IMR-90 (cell line): ENCODE measurements at regions not wholly inside any gene's neighbourhood (a gene's known extent, or its start where the extent isn't known, plus 50 kb on each side); places are given as distances from the start of the nearest gene placed in this dataset.

Source experiments
- ATAC-seq: fragments of 200-7000 bp; cut with Tn5 transposase; 2 replicates; pipeline ENCODE4 v1.9.1; 2020; ENCODE audit warnings: low read depth, mild to moderate bottlenecking, moderate library complexity
- BruUV-seq: library from RNA; stranded (reverse); fragments of 400-500 nt; replicated peaks from 2 replicates; lab custom pipeline; 2021; lab: Mats Ljungman, UMichigan
- CTCF ChIA-PET: fragments of 300-600 bp; formaldehyde crosslinking; extraction: SDS; loops from one replicate; lab custom pipeline; 2021; ENCODE audit warnings: antibody characterized with exemption; lab: Yijun Ruan, JAX
- POLR2A ChIA-PET: fragments of 300-600 bp; sonication (Branson Sonifier 250); formaldehyde crosslinking; loops from one replicate; lab custom pipeline; 2022; ENCODE audit warnings: antibody characterized with exemption; ENCODE audit not compliant: unreplicated experiment; lab: Charles Lee
- DNase-seq: peaks from one replicate; pipeline ENCODE4 v3.0.0; 2013
- H2AFZ ChIP-seq: replicated peaks from 2 replicates; pipeline ENCODE3; 2013; ENCODE audit warnings: low read length, mild to moderate bottlenecking; ENCODE audit not compliant: poor library complexity
- H2AK5ac ChIP-seq: 2 replicates; pipeline ENCODE4 v1.6.1; 2013; ENCODE audit warnings: low read depth, low read length, inconsistent platforms
- H2AK9ac ChIP-seq: replicated peaks from 2 replicates; pipeline ENCODE3; 2013; ENCODE audit warnings: mild to moderate bottlenecking, low read depth, low read length, moderate library complexity; ENCODE audit not compliant: poor library complexity
- H2BK120ac ChIP-seq: 2 replicates; pipeline ENCODE4 v1.6.1; 2013; ENCODE audit warnings: low read depth, low read length, inconsistent platforms
- H2BK15ac ChIP-seq: 3 replicates; pipeline ENCODE4 v1.6.1; 2013; ENCODE audit warnings: low read depth, low read length, inconsistent platforms
- H2BK20ac ChIP-seq: 2 replicates; pipeline ENCODE4 v1.6.1; 2013; ENCODE audit warnings: low read depth, mild to moderate bottlenecking, inconsistent platforms, low read length, moderate library complexity
- H2BK5ac ChIP-seq: 2 replicates; pipeline ENCODE4 v1.6.1; 2013; ENCODE audit warnings: mild to moderate bottlenecking, low read depth, low read length, inconsistent platforms; ENCODE audit not compliant: poor library complexity, severe bottlenecking
- H3K14ac ChIP-seq: replicated peaks from 2 replicates; pipeline ENCODE4 v1.6.1; 2013; ENCODE audit warnings: low read depth, low read length, inconsistent platforms
- H3K18ac ChIP-seq: 2 replicates; pipeline ENCODE4 v1.6.1; 2013; ENCODE audit warnings: low read depth, low read length, control low read depth
- H3K23ac ChIP-seq: 2 replicates; pipeline ENCODE4 v1.6.1; 2013; ENCODE audit warnings: low read depth, low read length, inconsistent platforms
- H3K27ac ChIP-seq: 2 replicates; pipeline ENCODE4 v1.5.1; 2013; ENCODE audit warnings: mild to moderate bottlenecking, control low read depth, low read length; ENCODE audit not compliant: insufficient read depth
- H3K27me3 ChIP-seq: 2 replicates; pipeline ENCODE4 v1.6.1; 2013; ENCODE audit warnings: low read length; ENCODE audit not compliant: control insufficient read depth, insufficient read depth
- H3K36me3 ChIP-seq: 2 replicates; pipeline ENCODE4 v1.6.1; 2013; ENCODE audit warnings: low read length, mixed read lengths; ENCODE audit not compliant: control insufficient read depth, insufficient read depth
- H3K4ac ChIP-seq: 2 replicates; pipeline ENCODE4 v1.6.1; 2013; ENCODE audit warnings: low read depth, low read length, inconsistent platforms
- H3K4me1 ChIP-seq: 2 replicates; pipeline ENCODE4 v1.6.1; 2013; ENCODE audit warnings: low read length, mixed read lengths; ENCODE audit not compliant: control insufficient read depth, insufficient read depth
- H3K4me2 ChIP-seq: 2 replicates; pipeline ENCODE4 v1.6.1; 2013; ENCODE audit warnings: low read depth, mild to moderate bottlenecking, control low read depth, low read length, moderate library complexity
- H3K4me3 ChIP-seq: 2 replicates; pipeline ENCODE4 v1.5.1; 2013; ENCODE audit warnings: low read depth, mild to moderate bottlenecking, control low read depth, low read length, moderate library complexity; ENCODE audit not compliant: insufficient read depth
- H3K56ac ChIP-seq: 2 replicates; pipeline ENCODE4 v1.6.1; 2013; ENCODE audit warnings: low read length, inconsistent platforms; ENCODE audit not compliant: insufficient read depth; ENCODE audit errors: extremely low read depth
- H3K79me1 ChIP-seq, 2 experiments: 2 replicates each; pipeline ENCODE4 v1.6.1; 2013; ENCODE audit warnings: low read length in 2 of 2, inconsistent platforms in 1 of 2, low read depth in 1 of 2
- H3K9ac ChIP-seq: 2 replicates; pipeline ENCODE4 v1.6.1; 2013; ENCODE audit warnings: low read depth, low read length, control low read depth
- H3K9me1 ChIP-seq: 2 replicates; pipeline ENCODE4 v1.6.1; 2013; ENCODE audit warnings: low read length, inconsistent platforms; ENCODE audit not compliant: insufficient read depth
- H3K9me3 ChIP-seq: 2 replicates; pipeline ENCODE4 v1.6.1; 2013; ENCODE audit warnings: low read length; ENCODE audit not compliant: control insufficient read depth, insufficient read depth
- H4K20me1 ChIP-seq: 2 replicates; pipeline ENCODE4 v1.6.1; 2013; ENCODE audit warnings: low read length, inconsistent platforms; ENCODE audit not compliant: insufficient read depth
- H4K5ac ChIP-seq: 2 replicates; pipeline ENCODE4 v1.6.1; 2013; ENCODE audit warnings: mild to moderate bottlenecking, low read depth, low read length, control low read depth
- H4K8ac ChIP-seq, 2 experiments: 2 replicates each; pipeline ENCODE4 v1.6.1; 2013; ENCODE audit warnings: low read depth in 2 of 2, low read length in 2 of 2, control low read depth in 1 of 2, inconsistent platforms in 1 of 2
- H4K91ac ChIP-seq: 2 replicates; pipeline ENCODE4 v1.6.1; 2013; ENCODE audit warnings: low read depth, low read length, inconsistent platforms; ENCODE audit not compliant: insufficient read depth
- CEBPB ChIP-seq: IDR thresholded peaks from 2 replicates; pipeline ENCODE4 v1.6.1; 2012; ENCODE audit warnings: low read depth, low read length, improper control_type of control experiment
- MAZ ChIP-seq: IDR thresholded peaks from 2 replicates; pipeline ENCODE4 v1.6.1; 2012; ENCODE audit warnings: low read depth, mild to moderate bottlenecking, low read length, improper control_type of control experiment, moderate library complexity, borderline replicate concordance
- MXI1 ChIP-seq: IDR thresholded peaks from 2 replicates; pipeline ENCODE4 v1.6.1; 2012; ENCODE audit warnings: low read depth, mild to moderate bottlenecking, low read length, moderate library complexity, borderline replicate concordance
- WGBS, 2 experiments: methylation state at CpG; one replicate each; pipeline versions ENCODE4 v1.1.5 to v1.1.7; 2013; ENCODE audit warnings: missing lambda C conversion rate in 2 of 2; ENCODE audit not compliant: insufficient read length in 1 of 2; ENCODE audit errors: extremely low coverage in 2 of 2; 5-methylcytosine and 5-hydroxymethylcytosine counted together
- dilution Hi-C: fragments of 300-500 bp; cut with HindIII; formaldehyde crosslinking; loops from one replicate; pipeline ENCODE4 v1.14.3; 2018; ENCODE audit warnings: low sequenced_read_pairs; ENCODE audit not compliant: unreplicated experiment
- in situ Hi-C: fragments of 300-500 bp; cut with MboI; formaldehyde crosslinking; loops from 3 replicates; pipeline ENCODE4 v1.14.3; 2019; ENCODE audit warnings: low sequenced_read_pairs, inconsistent platforms, mixed read lengths
- intact Hi-C: fragments of 100-400 bp; cut with micrococcal nuclease; formaldehyde crosslinking; loops from 2 replicates; pipeline ENCODE4 v1.10.0; 2022

DNA sequence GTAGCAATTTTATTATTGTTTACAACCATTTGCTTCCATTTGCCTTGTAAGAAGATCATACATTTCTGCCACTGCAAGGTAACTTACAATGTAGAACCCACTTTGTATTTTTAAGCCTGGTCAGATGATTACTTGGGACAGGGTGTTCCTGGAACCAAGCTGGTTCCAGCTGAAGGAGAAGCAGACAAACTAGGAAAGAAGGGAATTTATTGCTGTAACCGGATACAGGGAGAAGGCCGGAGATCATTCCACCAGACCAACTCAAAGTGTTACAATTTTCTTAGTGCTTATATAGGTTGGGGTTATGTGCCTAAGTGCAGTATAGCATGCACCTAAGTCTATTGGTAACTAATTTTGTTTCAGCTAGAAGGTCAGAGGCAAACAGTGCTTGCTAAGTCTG lies 104.4 kb downstream of the MANEA start:
- Histone ChIP-seq H3K36me3 (no peaks in the 10 kb centered on the region), H3K9ac (no peak overlapping the region), H3K9me3 (no peaks in the 10 kb centered on the region), H2BK5ac (no peak overlapping the region), H3K23ac (no peak overlapping the region), H3K56ac (no peak overlapping the region), H3K4ac (no peak overlapping the region), H3K27ac (no peak overlapping the region), H2AFZ (no peak overlapping the region), H3K14ac (no peak overlapping the region), H3K4me3 (no peak overlapping the region), H4K8ac (no peak overlapping the region), H2AK5ac (no peak overlapping the region), H2BK120ac (no peak overlapping the region), H3K4me2 (no peak overlapping the region), H2AK9ac (no peak overlapping the region), H4K20me1 (no peaks in the 10 kb centered on the region), H3K4me1 (no peaks in the 10 kb centered on the region), H3K27me3 (no peaks in the 10 kb centered on the region), H4K5ac (no peak overlapping the region), H2BK20ac (no peak overlapping the region), H3K18ac (no peak overlapping the region), H4K91ac (no peak overlapping the region), H3K9me1 (no peaks in the 10 kb centered on the region), H2BK15ac (no peak overlapping the region), H3K79me1 (no peaks in the 10 kb centered on the region)
- WGBS, 2 experiments = no CpG with 5 or more reads among the region's 2 CpGs
- TF ChIP-seq CEBPB (no peak), MAZ (no peak), MXI1 (no peak)
- ChIA-PET CTCF (no interaction called here), POLR2A (no interaction called here)
- in situ Hi-C loops (no loop called here), dilution Hi-C loops (no loop called here), intact Hi-C loops (no loop called here)
- no TSS peak for BruUV-seq
- ATAC-seq (no peak), DNase-seq (no peak)
